Loucy (cell line): ENCODE measurements at regions not wholly inside any gene's neighbourhood (a gene's known extent, or its start where the extent isn't known, plus 50 kb on each side); places are given as distances from the start of the nearest gene placed in this dataset.

Experiments used
- H2AFZ ChIP-seq: fragments of 200-600 bp; sonication (generic); 2 replicates; pipeline ENCODE4 v1.6.0; 2016; ENCODE audit warnings: antibody characterized with exemption, mild to moderate bottlenecking, low read length, moderate library complexity
- H3F3A ChIP-seq: fragments of 200-600 bp; 2 replicates; pipeline ENCODE4 v1.6.0; 2016; ENCODE audit warnings: antibody characterized with exemption, low read depth, mild to moderate bottlenecking
- H3K27me3 ChIP-seq: fragments of 200-600 bp; sonication (generic); 2 replicates; pipeline ENCODE4 v1.6.1; 2014; ENCODE audit warnings: low read length, mild to moderate bottlenecking; ENCODE audit not compliant: insufficient read depth, poor library complexity, severe bottlenecking
- H3K36me3 ChIP-seq: fragments of 200-600 bp; sonication (generic); 2 replicates; pipeline ENCODE4 v1.6.1; 2016; ENCODE audit warnings: low read length; ENCODE audit not compliant: insufficient read depth
- H3K4me1 ChIP-seq: fragments of 200-600 bp; sonication (generic); 2 replicates; pipeline ENCODE4 v1.5.1; 2014; ENCODE audit warnings: low read length, mild to moderate bottlenecking; ENCODE audit not compliant: insufficient read depth, poor library complexity, severe bottlenecking
- H3K4me2 ChIP-seq: fragments of 200-600 bp; sonication (generic); 2 replicates; pipeline ENCODE4 v1.6.0; 2014; ENCODE audit warnings: antibody characterized with exemption, low read length, low read depth, mild to moderate bottlenecking; ENCODE audit not compliant: poor library complexity, severe bottlenecking
- H3K4me3 ChIP-seq: fragments of 200-600 bp; sonication (generic); 2 replicates; pipeline ENCODE4 v1.5.1; 2014; ENCODE audit warnings: low read length, mild to moderate bottlenecking, mixed read lengths; ENCODE audit not compliant: poor library complexity, severe bottlenecking
- H3K79me2 ChIP-seq: fragments of 200-600 bp; sonication (generic); 2 replicates; pipeline ENCODE4 v1.6.1; 2014; ENCODE audit warnings: low read length; ENCODE audit not compliant: insufficient read depth
- H3K9ac ChIP-seq: fragments of 200-600 bp; sonication (generic); 2 replicates; pipeline ENCODE4 v1.6.0; 2014; ENCODE audit warnings: mild to moderate bottlenecking, low read depth, low read length, moderate library complexity; ENCODE audit not compliant: poor library complexity, severe bottlenecking
- H3K9me2 ChIP-seq: fragments of 200-600 bp; sonication (generic); replicated peaks from 2 replicates; pipeline ENCODE4 v1.6.1; 2016; ENCODE audit warnings: low read depth, low read length, mixed read lengths
- H3K9me3 ChIP-seq: fragments of 200-600 bp; sonication (generic); 2 replicates; pipeline ENCODE4 v1.6.1; 2014; ENCODE audit warnings: mild to moderate bottlenecking, antibody characterized with exemption, low read length, low read depth; ENCODE audit not compliant: insufficient read depth
- H4K20me1 ChIP-seq: fragments of 200-600 bp; sonication (generic); 2 replicates; pipeline ENCODE4 v1.6.0; 2014; ENCODE audit warnings: antibody characterized with exemption, low read length, mild to moderate bottlenecking; ENCODE audit not compliant: insufficient read depth, poor library complexity, severe bottlenecking
- EZH2phosphoT487 ChIP-seq: fragments of 200-600 bp; IDR thresholded peaks from 2 replicates; pipeline ENCODE4 v1.6.1; 2018; ENCODE audit warnings: antibody characterized with exemption, mild to moderate bottlenecking, moderate library complexity, borderline replicate concordance
- TF ChIP-seq, protein P1 (sequence below): fragments of 200-600 bp; sonication (generic); conservative IDR thresholded peaks from 2 replicates; pipeline ENCODE4 v1.5.1; 2014; ENCODE audit warnings: mild to moderate bottlenecking, antibody characterized with exemption, low read length

DNA sequence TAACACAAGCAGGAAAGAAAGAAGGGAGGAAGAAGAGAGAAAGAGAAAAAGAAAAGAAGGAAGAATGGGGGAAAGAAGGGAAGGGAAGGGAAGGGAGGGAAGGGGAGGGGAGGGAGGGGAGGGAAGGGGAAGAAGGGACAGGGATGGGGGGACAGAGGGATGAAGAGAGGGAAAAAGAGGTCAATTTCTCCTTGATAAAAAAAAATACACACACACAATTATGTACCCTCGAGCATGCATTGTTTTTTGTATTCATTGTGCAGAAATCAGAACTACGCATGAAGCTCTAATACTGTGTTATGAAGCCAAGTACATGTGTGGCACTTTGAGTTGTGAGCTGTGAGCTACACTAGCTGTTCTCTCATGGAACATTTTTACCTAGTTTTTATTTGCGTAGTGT, 274.9 kb upstream of the CDH18 start:
- no peaks in the 10 kb centered on the region for H3F3A ChIP-seq
- H2AFZ ChIP-seq = no peak overlapping the region
- no peak overlapping the region for H3K4me2 ChIP-seq
- H3K9ac ChIP-seq = no peak overlapping the region
- no peaks in the 10 kb centered on the region for H3K9me2 ChIP-seq
- no peaks in the 10 kb centered on the region for H4K20me1 ChIP-seq
- no peaks in the 10 kb centered on the region for H3K36me3 ChIP-seq
- no peaks in the 10 kb centered on the region for H3K27me3 ChIP-seq
- no peaks in the 10 kb centered on the region for H3K4me1 ChIP-seq
- H3K4me3 ChIP-seq = no peak overlapping the region
- TF ChIP-seq, protein P1, sequence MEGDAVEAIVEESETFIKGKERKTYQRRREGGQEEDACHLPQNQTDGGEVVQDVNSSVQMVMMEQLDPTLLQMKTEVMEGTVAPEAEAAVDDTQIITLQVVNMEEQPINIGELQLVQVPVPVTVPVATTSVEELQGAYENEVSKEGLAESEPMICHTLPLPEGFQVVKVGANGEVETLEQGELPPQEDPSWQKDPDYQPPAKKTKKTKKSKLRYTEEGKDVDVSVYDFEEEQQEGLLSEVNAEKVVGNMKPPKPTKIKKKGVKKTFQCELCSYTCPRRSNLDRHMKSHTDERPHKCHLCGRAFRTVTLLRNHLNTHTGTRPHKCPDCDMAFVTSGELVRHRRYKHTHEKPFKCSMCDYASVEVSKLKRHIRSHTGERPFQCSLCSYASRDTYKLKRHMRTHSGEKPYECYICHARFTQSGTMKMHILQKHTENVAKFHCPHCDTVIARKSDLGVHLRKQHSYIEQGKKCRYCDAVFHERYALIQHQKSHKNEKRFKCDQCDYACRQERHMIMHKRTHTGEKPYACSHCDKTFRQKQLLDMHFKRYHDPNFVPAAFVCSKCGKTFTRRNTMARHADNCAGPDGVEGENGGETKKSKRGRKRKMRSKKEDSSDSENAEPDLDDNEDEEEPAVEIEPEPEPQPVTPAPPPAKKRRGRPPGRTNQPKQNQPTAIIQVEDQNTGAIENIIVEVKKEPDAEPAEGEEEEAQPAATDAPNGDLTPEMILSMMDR = no peak
- TF ChIP-seq EZH2phosphoT487 = no peak
- no peaks in the 10 kb centered on the region for H3K79me2 ChIP-seq
- H3K9me3 ChIP-seq = no peaks in the 10 kb centered on the region

DNA sequence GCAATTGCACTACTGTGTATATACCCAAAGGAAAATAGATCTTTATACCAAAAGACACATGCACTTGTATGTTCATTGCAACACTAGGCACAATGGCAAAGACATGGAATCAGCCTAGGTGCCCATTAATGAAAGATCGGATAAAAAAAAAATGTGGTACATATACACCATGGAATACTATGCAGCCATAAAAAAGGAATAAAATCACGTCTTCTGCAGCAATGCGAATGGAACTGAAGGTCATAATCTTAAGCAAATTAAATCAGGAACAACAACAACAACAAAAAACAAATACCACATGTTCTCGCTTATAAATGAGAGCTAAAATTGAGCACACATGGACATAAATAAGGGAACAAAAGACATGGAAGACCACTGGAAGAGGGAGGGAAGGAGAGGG, 266.7 kb upstream of the CDH18 start:
- Histone ChIP-seq H3K4me1 (no peaks in the 10 kb centered on the region), H3K9ac (no peak overlapping the region), H3K9me2 (no peaks in the 10 kb centered on the region), H2AFZ (no peak overlapping the region), H3K4me2 (no peak overlapping the region), H3K79me2 (no peaks in the 10 kb centered on the region), H3K36me3 (no peaks in the 10 kb centered on the region), H4K20me1 (no peaks in the 10 kb centered on the region), H3K4me3 (no peak overlapping the region), H3K27me3 (no peaks in the 10 kb centered on the region), H3K9me3 (no peaks in the 10 kb centered on the region), H3F3A (no peaks in the 10 kb centered on the region)
- TF ChIP-seq, protein P1 = no peak
- no peak for TF ChIP-seq EZH2phosphoT487

DNA sequence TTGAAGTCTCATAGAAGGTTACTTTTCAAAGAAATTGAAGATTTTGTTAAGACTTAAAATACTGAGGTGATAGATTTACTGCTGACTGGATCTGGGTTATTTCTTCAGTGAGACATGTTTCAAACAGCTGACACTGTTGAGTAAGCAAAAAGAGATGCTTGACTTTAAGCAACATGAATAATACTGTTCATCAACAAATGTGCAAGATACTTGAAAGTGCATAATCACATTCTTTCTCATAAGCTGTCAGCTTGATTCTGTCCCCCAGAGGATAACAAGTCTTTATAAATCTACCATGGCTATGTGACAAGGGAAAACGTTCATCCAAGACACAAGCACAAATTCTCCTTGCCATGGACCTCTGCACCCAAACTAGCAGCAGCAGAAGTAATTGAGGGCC, 260.1 kb upstream of the CDH18 start:
- Histone ChIP-seq H3K4me1 (no peaks in the 10 kb centered on the region), H3K9me3 (no peaks in the 10 kb centered on the region), H3K9ac (no peak overlapping the region), H3K79me2 (no peaks in the 10 kb centered on the region), H3K9me2 (no peaks in the 10 kb centered on the region), H3K36me3 (no peaks in the 10 kb centered on the region), H3F3A (no peaks in the 10 kb centered on the region), H3K4me2 (no peak overlapping the region), H3K4me3 (no peak overlapping the region), H4K20me1 (no peaks in the 10 kb centered on the region), H2AFZ (no peak overlapping the region), H3K27me3 (no peaks in the 10 kb centered on the region)
- no peak for TF ChIP-seq EZH2phosphoT487

DNA sequence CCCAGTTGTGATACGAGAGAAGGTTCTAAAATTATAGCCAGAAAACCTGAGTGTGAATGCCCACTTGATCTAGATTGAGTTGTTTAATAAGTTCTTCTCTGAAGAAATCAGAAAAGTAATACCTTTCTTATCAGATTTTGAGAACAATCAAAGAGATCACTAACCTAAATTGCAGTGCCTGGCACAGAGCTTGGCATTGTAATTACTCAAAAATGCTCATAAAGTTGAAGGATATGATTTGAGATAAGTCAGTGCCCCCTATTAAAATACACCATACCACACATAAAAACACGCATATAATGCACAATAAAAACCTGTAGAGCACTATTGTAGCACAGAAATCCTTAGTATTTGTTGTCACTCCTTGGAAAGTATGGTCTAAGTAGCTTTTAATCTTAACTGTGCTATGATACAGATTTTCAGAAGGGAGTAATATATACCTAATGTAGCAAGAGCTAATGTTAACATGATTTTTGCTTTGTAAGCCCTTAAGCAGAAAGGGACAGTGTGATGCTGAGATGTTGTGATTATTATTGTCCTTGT, 257.5 kb upstream of the CDH18 start:
- Histone ChIP-seq H3K9me2 (no peaks in the 10 kb centered on the region), H3K9me3 (no peaks in the 10 kb centered on the region), H3K9ac (no peak overlapping the region), H3K79me2 (no peaks in the 10 kb centered on the region), H3K36me3 (no peaks in the 10 kb centered on the region), H3K4me2 (no peak overlapping the region), H3K4me1 (no peaks in the 10 kb centered on the region), H2AFZ (no peak overlapping the region), H4K20me1 (no peaks in the 10 kb centered on the region), H3F3A (no peaks in the 10 kb centered on the region), H3K27me3 (no peaks in the 10 kb centered on the region), H3K4me3 (no peak overlapping the region)
- TF ChIP-seq EZH2phosphoT487 = no peak
- TF ChIP-seq, protein P1 = no peak
